IMR-90 (cell line): ENCODE measurements at regions not wholly inside any gene's neighbourhood (a gene's known extent, or its start where the extent isn't known, plus 50 kb on each side); places are given as distances from the start of the nearest gene placed in this dataset.

Experiments used
- ATAC-seq: fragments of 200-7000 bp; cut with Tn5 transposase; 2 replicates; pipeline ENCODE4 v1.9.1; 2020; ENCODE audit warnings: low read depth, mild to moderate bottlenecking, moderate library complexity
- BruUV-seq: library from RNA; stranded (reverse); fragments of 400-500 nt; replicated peaks from 2 replicates; lab custom pipeline; 2021; lab: Mats Ljungman, UMichigan
- CTCF ChIA-PET: fragments of 300-600 bp; formaldehyde crosslinking; extraction: SDS; loops from one replicate; lab custom pipeline; 2021; ENCODE audit warnings: antibody characterized with exemption; lab: Yijun Ruan, JAX
- POLR2A ChIA-PET: fragments of 300-600 bp; sonication (Branson Sonifier 250); formaldehyde crosslinking; loops from one replicate; lab custom pipeline; 2022; ENCODE audit warnings: antibody characterized with exemption; ENCODE audit not compliant: unreplicated experiment; lab: Charles Lee
- DNase-seq: peaks from one replicate; pipeline ENCODE4 v3.0.0; 2013
- H2AFZ ChIP-seq: replicated peaks from 2 replicates; pipeline ENCODE3; 2013; ENCODE audit warnings: low read length, mild to moderate bottlenecking; ENCODE audit not compliant: poor library complexity
- H2AK5ac ChIP-seq: 2 replicates; pipeline ENCODE4 v1.6.1; 2013; ENCODE audit warnings: low read depth, low read length, inconsistent platforms
- H2AK9ac ChIP-seq: replicated peaks from 2 replicates; pipeline ENCODE3; 2013; ENCODE audit warnings: mild to moderate bottlenecking, low read depth, low read length, moderate library complexity; ENCODE audit not compliant: poor library complexity
- H2BK120ac ChIP-seq: 2 replicates; pipeline ENCODE4 v1.6.1; 2013; ENCODE audit warnings: low read depth, low read length, inconsistent platforms
- H2BK15ac ChIP-seq: 3 replicates; pipeline ENCODE4 v1.6.1; 2013; ENCODE audit warnings: low read depth, low read length, inconsistent platforms
- H2BK20ac ChIP-seq: 2 replicates; pipeline ENCODE4 v1.6.1; 2013; ENCODE audit warnings: low read depth, mild to moderate bottlenecking, inconsistent platforms, low read length, moderate library complexity
- H2BK5ac ChIP-seq: 2 replicates; pipeline ENCODE4 v1.6.1; 2013; ENCODE audit warnings: mild to moderate bottlenecking, low read depth, low read length, inconsistent platforms; ENCODE audit not compliant: poor library complexity, severe bottlenecking
- H3K14ac ChIP-seq: replicated peaks from 2 replicates; pipeline ENCODE4 v1.6.1; 2013; ENCODE audit warnings: low read depth, low read length, inconsistent platforms
- H3K18ac ChIP-seq: 2 replicates; pipeline ENCODE4 v1.6.1; 2013; ENCODE audit warnings: low read depth, low read length, control low read depth
- H3K23ac ChIP-seq: 2 replicates; pipeline ENCODE4 v1.6.1; 2013; ENCODE audit warnings: low read depth, low read length, inconsistent platforms
- H3K27ac ChIP-seq: 2 replicates; pipeline ENCODE4 v1.5.1; 2013; ENCODE audit warnings: mild to moderate bottlenecking, control low read depth, low read length; ENCODE audit not compliant: insufficient read depth
- H3K27me3 ChIP-seq: 2 replicates; pipeline ENCODE4 v1.6.1; 2013; ENCODE audit warnings: low read length; ENCODE audit not compliant: control insufficient read depth, insufficient read depth
- H3K36me3 ChIP-seq: 2 replicates; pipeline ENCODE4 v1.6.1; 2013; ENCODE audit warnings: low read length, mixed read lengths; ENCODE audit not compliant: control insufficient read depth, insufficient read depth
- H3K4ac ChIP-seq: 2 replicates; pipeline ENCODE4 v1.6.1; 2013; ENCODE audit warnings: low read depth, low read length, inconsistent platforms
- H3K4me1 ChIP-seq: 2 replicates; pipeline ENCODE4 v1.6.1; 2013; ENCODE audit warnings: low read length, mixed read lengths; ENCODE audit not compliant: control insufficient read depth, insufficient read depth
- H3K4me2 ChIP-seq: 2 replicates; pipeline ENCODE4 v1.6.1; 2013; ENCODE audit warnings: low read depth, mild to moderate bottlenecking, control low read depth, low read length, moderate library complexity
- H3K4me3 ChIP-seq: 2 replicates; pipeline ENCODE4 v1.5.1; 2013; ENCODE audit warnings: low read depth, mild to moderate bottlenecking, control low read depth, low read length, moderate library complexity; ENCODE audit not compliant: insufficient read depth
- H3K56ac ChIP-seq: 2 replicates; pipeline ENCODE4 v1.6.1; 2013; ENCODE audit warnings: low read length, inconsistent platforms; ENCODE audit not compliant: insufficient read depth; ENCODE audit errors: extremely low read depth
- H3K79me1 ChIP-seq, 2 experiments: 2 replicates each; pipeline ENCODE4 v1.6.1; 2013; ENCODE audit warnings: low read length in 2 of 2, inconsistent platforms in 1 of 2, low read depth in 1 of 2
- H3K9ac ChIP-seq: 2 replicates; pipeline ENCODE4 v1.6.1; 2013; ENCODE audit warnings: low read depth, low read length, control low read depth
- H3K9me1 ChIP-seq: 2 replicates; pipeline ENCODE4 v1.6.1; 2013; ENCODE audit warnings: low read length, inconsistent platforms; ENCODE audit not compliant: insufficient read depth
- H3K9me3 ChIP-seq: 2 replicates; pipeline ENCODE4 v1.6.1; 2013; ENCODE audit warnings: low read length; ENCODE audit not compliant: control insufficient read depth, insufficient read depth
- H4K20me1 ChIP-seq: 2 replicates; pipeline ENCODE4 v1.6.1; 2013; ENCODE audit warnings: low read length, inconsistent platforms; ENCODE audit not compliant: insufficient read depth
- H4K5ac ChIP-seq: 2 replicates; pipeline ENCODE4 v1.6.1; 2013; ENCODE audit warnings: mild to moderate bottlenecking, low read depth, low read length, control low read depth
- H4K8ac ChIP-seq, 2 experiments: 2 replicates each; pipeline ENCODE4 v1.6.1; 2013; ENCODE audit warnings: low read depth in 2 of 2, low read length in 2 of 2, control low read depth in 1 of 2, inconsistent platforms in 1 of 2
- H4K91ac ChIP-seq: 2 replicates; pipeline ENCODE4 v1.6.1; 2013; ENCODE audit warnings: low read depth, low read length, inconsistent platforms; ENCODE audit not compliant: insufficient read depth
- FOS ChIP-seq: fragments of 150-350 bp; IDR thresholded peaks from 2 replicates; pipeline ENCODE4 v1.6.1; 2016; ENCODE audit warnings: low read depth, low read length
- SMC3 ChIP-seq: fragments of 150-350 bp; IDR thresholded peaks from 2 replicates; pipeline ENCODE4 v1.6.1; 2016; ENCODE audit warnings: low read depth, mild to moderate bottlenecking, antibody characterized with exemption, low read length, moderate library complexity
- WGBS, 2 experiments: methylation state at CpG; one replicate each; pipeline versions ENCODE4 v1.1.5 to v1.1.7; 2013; ENCODE audit warnings: missing lambda C conversion rate in 2 of 2; ENCODE audit not compliant: insufficient read length in 1 of 2; ENCODE audit errors: extremely low coverage in 2 of 2; 5-methylcytosine and 5-hydroxymethylcytosine counted together
- dilution Hi-C: fragments of 300-500 bp; cut with HindIII; formaldehyde crosslinking; loops from one replicate; pipeline ENCODE4 v1.14.3; 2018; ENCODE audit warnings: low sequenced_read_pairs; ENCODE audit not compliant: unreplicated experiment
- in situ Hi-C: fragments of 300-500 bp; cut with MboI; formaldehyde crosslinking; loops from 3 replicates; pipeline ENCODE4 v1.14.3; 2019; ENCODE audit warnings: low sequenced_read_pairs, inconsistent platforms, mixed read lengths
- intact Hi-C: fragments of 100-400 bp; cut with micrococcal nuclease; formaldehyde crosslinking; loops from 2 replicates; pipeline ENCODE4 v1.10.0; 2022

GRCh38 chr9:81125446-81126092, 563.8 kb downstream of the TLE1 start:
- Histone ChIP-seq H2BK5ac (no peak overlapping the region), H2BK120ac (no peak overlapping the region), H2BK15ac (no peak overlapping the region), H3K36me3 (no peaks in the 10 kb centered on the region), H3K27ac (no peak overlapping the region), H3K27me3 (peaks cover 4% of the 10 kb centered on the region; the same call in 1 of the 2 replicates), H4K8ac (no peak overlapping the region), H4K5ac (no peak overlapping the region), H3K18ac (no peak overlapping the region), H2AFZ (no peak overlapping the region), H3K4me3 (no peak overlapping the region), H3K79me1 (no peaks in the 10 kb centered on the region), H4K91ac (no peak overlapping the region), H3K9ac (no peak overlapping the region), H2BK20ac (no peak overlapping the region), H3K56ac (no peak overlapping the region), H3K4me2 (no peak overlapping the region), H3K14ac (no peak overlapping the region), H2AK5ac (no peak overlapping the region), H3K9me3 (no peaks in the 10 kb centered on the region), H3K4me1 (no peaks in the 10 kb centered on the region), H3K9me1 (no peaks in the 10 kb centered on the region), H4K20me1 (no peaks in the 10 kb centered on the region), H3K4ac (no peak overlapping the region), H2AK9ac (no peak overlapping the region), H3K23ac (no peak overlapping the region)
- ChIA-PET CTCF (no interaction called here), POLR2A (no interaction called here)
- no CpG with 5 or more reads among the region's 3 CpGs for WGBS, 2 experiments
- TF ChIP-seq SMC3: no peak
- 0 out of 2 replicates have a peak, but pooled peaks have one; percentile 44 for TF ChIP-seq FOS
- ATAC-seq: peak; percentile 37; the same call in 1 of the 2 replicates
- BruUV-seq: no TSS peak
- intact Hi-C loops: no loop called here
- in situ Hi-C loops: no loop called here
- dilution Hi-C loops: no loop called here
- DNase-seq: peak; percentile 53
